ENCODE measurements at regions not wholly inside any gene's neighbourhood (a gene's known extent, or its start where the extent isn't known, plus 50 kb on each side); places are given as distances from the start of the nearest gene placed in this dataset.

DNA sequence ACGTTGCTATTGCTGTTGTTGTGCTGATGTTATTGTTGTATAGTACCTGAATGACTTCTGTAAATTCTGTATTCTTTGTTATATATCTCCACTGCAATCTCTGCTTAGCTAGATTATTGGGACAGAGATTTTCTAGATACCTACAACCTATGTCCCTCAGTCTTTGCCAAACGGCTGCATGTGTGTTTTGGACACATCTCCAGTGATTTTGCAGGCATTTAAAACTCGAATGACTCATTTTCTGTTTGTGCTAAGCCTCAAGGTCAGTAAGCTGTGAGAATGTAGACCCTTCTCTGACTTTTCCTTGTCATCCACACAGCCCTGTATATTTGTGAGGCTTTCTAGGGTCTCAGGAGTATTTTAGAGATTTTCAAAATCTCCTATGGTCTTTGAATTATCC, 410.7 kb downstream of the POM121L12 start:
- TF ChIP-seq POLR2A (IDR thresholded peaks at IDR 0.05) = no peak
- TF ChIP-seq, protein P1, sequence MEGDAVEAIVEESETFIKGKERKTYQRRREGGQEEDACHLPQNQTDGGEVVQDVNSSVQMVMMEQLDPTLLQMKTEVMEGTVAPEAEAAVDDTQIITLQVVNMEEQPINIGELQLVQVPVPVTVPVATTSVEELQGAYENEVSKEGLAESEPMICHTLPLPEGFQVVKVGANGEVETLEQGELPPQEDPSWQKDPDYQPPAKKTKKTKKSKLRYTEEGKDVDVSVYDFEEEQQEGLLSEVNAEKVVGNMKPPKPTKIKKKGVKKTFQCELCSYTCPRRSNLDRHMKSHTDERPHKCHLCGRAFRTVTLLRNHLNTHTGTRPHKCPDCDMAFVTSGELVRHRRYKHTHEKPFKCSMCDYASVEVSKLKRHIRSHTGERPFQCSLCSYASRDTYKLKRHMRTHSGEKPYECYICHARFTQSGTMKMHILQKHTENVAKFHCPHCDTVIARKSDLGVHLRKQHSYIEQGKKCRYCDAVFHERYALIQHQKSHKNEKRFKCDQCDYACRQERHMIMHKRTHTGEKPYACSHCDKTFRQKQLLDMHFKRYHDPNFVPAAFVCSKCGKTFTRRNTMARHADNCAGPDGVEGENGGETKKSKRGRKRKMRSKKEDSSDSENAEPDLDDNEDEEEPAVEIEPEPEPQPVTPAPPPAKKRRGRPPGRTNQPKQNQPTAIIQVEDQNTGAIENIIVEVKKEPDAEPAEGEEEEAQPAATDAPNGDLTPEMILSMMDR (IDR thresholded peaks at IDR 0.05) = no peak
- intact Hi-C loops (cut with DNase I) = no loop called here
- H3K9me3 ChIP-seq = no peaks in the 10 kb centered on the region

DNA sequence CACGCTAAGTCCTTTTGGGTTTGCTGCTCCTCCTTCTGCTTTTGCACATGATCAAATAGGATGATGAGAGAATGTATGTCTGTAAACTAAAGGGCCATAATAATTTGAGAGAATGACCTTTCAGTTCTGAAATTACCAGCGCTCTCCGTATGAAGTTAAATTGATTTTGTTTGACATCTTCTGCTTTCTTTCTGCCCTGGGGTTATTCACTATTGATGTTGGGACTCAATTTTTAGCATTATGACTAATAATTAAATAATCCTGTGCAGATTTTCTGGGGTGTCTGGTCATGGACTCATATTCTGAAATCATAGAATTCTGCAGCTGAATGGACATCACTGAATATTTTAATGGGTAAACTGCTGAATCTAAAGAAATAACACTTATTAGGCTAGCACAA, 423.2 kb downstream of the POM121L12 start:
- intact Hi-C loops (cut with DNase I) = no loop called here
- no peak overlapping the region for H3K27ac ChIP-seq
- no peaks in the 10 kb centered on the region for H3K4me1 ChIP-seq
- no peaks in the 10 kb centered on the region for H3K27me3 ChIP-seq
- TF ChIP-seq, protein P1 (IDR thresholded peaks at IDR 0.05) = no peak
- H3K36me3 ChIP-seq = no peaks in the 10 kb centered on the region
- H3K9me3 ChIP-seq = no peaks in the 10 kb centered on the region
- H3K4me3 ChIP-seq (replicated peaks in 1 of 3) = no peak overlapping the region
- 94 to 95% methylated on average over 3 of the region's 3 CpGs for WGBS, 2 donors
- DNase-seq = no peak

More for the DNA sequence above, 410.7 kb downstream of the POM121L12 start:
- no peak for DNase-seq
- H3K4me3 ChIP-seq (replicated peaks in 1 of 3) = no peak overlapping the region
- no peak overlapping the region for H3K27ac ChIP-seq
- H3K27me3 ChIP-seq = no peaks in the 10 kb centered on the region
- 48 to 61% methylated on average over 3 of the region's 3 CpGs for WGBS, 2 donors
- no peaks in the 10 kb centered on the region for H3K36me3 ChIP-seq
- H3K4me1 ChIP-seq = no peaks in the 10 kb centered on the region

DNA sequence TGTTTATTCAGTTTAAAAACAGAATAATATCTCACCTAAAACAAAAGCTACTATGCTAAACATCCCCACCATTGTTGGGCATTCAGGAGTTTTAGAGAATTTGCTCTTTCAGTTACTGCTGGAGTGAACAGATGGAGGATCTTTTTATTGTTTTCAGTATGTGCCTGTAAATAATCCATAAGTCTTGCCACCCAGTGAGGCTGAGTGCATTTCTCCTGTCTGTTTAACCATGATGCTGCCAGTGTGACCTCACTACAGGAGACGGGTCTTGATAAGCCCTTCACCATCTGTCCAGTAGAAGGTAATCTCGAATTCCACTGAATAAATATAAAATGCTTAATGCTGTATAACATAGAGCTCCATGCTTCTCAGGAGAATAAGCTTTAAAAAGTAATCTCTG, 430.9 kb downstream of the POM121L12 start:
- Histone ChIP-seq H3K4me1 (no peaks in the 10 kb centered on the region), H3K27ac (no peak overlapping the region), H3K9me3 (no peaks in the 10 kb centered on the region), H3K4me3 (replicated peaks in 1 of 3) (no peak overlapping the region), H3K36me3 (no peaks in the 10 kb centered on the region), H3K27me3 (no peaks in the 10 kb centered on the region)
- intact Hi-C loops (cut with DNase I) = no loop called here
- whole genome bisulfite sequencing, 2 donors = 72 to 74% methylated on average over 2 of the region's 2 CpGs
- no peak for TF ChIP-seq POLR2A (IDR thresholded peaks at IDR 0.05)
- TF ChIP-seq, protein P1 (IDR thresholded peaks at IDR 0.05) = no peak
- DNase-seq = no peak

DNA sequence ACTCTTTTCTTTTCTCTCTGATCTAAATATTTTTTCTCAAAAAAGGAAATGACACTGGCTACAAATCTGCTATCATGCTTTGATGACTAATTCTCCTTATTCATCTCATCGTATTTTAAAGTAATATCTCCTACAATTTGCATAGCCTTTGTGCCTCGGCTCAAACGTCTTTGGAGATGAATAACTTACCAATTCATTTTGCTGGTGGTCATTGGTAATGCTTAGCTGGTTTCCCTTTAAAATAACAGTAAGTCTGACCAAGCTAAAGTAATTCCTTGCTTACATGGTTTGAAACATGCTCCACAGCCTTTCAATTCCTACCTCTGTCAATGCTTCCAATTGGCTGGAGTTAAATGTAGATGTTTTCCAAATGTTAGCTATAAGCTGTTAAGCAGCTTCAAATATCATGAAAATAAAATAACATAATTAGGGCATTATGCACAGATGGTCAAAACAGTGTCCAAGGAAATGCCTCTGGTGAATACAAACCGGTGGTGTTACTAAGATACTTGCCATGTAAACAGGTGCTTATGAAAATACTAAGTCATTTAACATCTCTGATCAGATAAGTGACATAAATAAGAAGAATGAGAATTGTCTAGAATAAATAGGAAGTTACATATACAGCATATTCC, 435.0 kb downstream of the POM121L12 start:
- no peak overlapping the region for H3K27ac ChIP-seq
- intact Hi-C loops (cut with DNase I) = no loop called here
- H3K27me3 ChIP-seq = no peaks in the 10 kb centered on the region
- no peaks in the 10 kb centered on the region for H3K4me1 ChIP-seq
- no peak overlapping the region for H3K4me3 ChIP-seq (replicated peaks in 1 of 3)
- no peak for TF ChIP-seq POLR2A (IDR thresholded peaks at IDR 0.05)
- TF ChIP-seq, protein P1 (IDR thresholded peaks at IDR 0.05) = no peak
- DNase-seq = no peak
- H3K36me3 ChIP-seq = no peaks in the 10 kb centered on the region
- WGBS, 2 donors = 75 to 79% methylated on average over 4 of the region's 4 CpGs
- H3K9me3 ChIP-seq = no peaks in the 10 kb centered on the region

DNA sequence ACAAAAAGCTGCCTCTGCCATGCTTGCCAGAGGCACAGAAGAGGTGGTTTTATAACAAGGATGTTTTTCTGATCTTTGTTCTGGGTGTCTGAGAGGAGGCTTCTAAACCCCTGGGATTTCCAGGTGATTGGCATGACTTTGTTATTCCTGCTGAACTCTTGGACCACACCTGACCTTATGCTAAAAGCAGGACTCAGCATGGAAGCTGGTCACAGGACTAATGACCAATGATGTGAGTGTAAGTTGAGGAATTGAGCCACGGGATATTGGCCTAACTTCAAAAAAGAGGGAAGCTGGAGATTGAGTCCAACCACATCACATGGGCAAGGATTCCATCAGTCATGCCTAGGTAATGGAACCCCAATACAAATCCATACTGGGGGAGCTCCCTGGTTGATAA, 437.9 kb downstream of the POM121L12 start:
- H3K4me3 ChIP-seq (replicated peaks in 1 of 3) = no peak overlapping the region
- no peaks in the 10 kb centered on the region for H3K36me3 ChIP-seq
- TF ChIP-seq POLR2A (IDR thresholded peaks at IDR 0.05) = no peak
- TF ChIP-seq, protein P1 (IDR thresholded peaks at IDR 0.05) = no peak
- WGBS, 2 donors = 58 to 63% methylated on average over 1 of the region's 1 CpG
- DNase-seq = no peak
- intact Hi-C loops (cut with DNase I) = no loop called here
- H3K27me3 ChIP-seq = no peaks in the 10 kb centered on the region
- H3K27ac ChIP-seq = no peak overlapping the region
- H3K4me1 ChIP-seq = no peaks in the 10 kb centered on the region
- no peaks in the 10 kb centered on the region for H3K9me3 ChIP-seq
